Ascending aorta (tissue), 2 donors: ENCODE measurements at regions not wholly inside any gene's neighbourhood (a gene's known extent, or its start where the extent isn't known, plus 50 kb on each side); places are given as distances from the start of the nearest gene placed in this dataset.
"Not testable (repeated sequence)": the region's sequence is repeated elsewhere in the genome, so short reads cannot be mapped to it uniquely, and the experiment has no call there.

Experiments
- DNase-seq, 2 donors: peaks; one replicate each; pipeline ENCODE4 v3.0.0-alpha.2; 2019; ENCODE audit warnings: low spot score in 2 of 2
- H3K27ac ChIP-seq, 2 donors: fragments of 200-600 bp; sonication (generic); one replicate each; pipeline ENCODE4 v1.5.1; 2016 to 2017; ENCODE audit warnings: mild to moderate bottlenecking in 1 of 2
- H3K27me3 ChIP-seq: fragments of 200-600 bp; sonication (generic); one replicate; pipeline ENCODE4 v1.5.1; 2017
- H3K36me3 ChIP-seq, 2 donors: fragments of 200-600 bp; sonication (generic); one replicate each; pipeline ENCODE4 v1.5.1; 2016
- H3K4me1 ChIP-seq, 2 donors: fragments of 200-600 bp; sonication (generic); one replicate each; pipeline ENCODE4 v1.5.1; 2016 to 2017; ENCODE audit warnings: mild to moderate bottlenecking in 1 of 2
- H3K4me3 ChIP-seq, 2 donors: fragments of 200-600 bp; sonication (generic); one replicate each; pipeline ENCODE4 v1.5.1; 2016 to 2017; ENCODE audit warnings: mild to moderate bottlenecking in 1 of 2
- H3K9me3 ChIP-seq, 2 donors: fragments of 200-600 bp; sonication (generic); one replicate each; pipeline ENCODE4 v1.5.1; 2016
- intact Hi-C: fragments of 100-400 bp; cut with DNase I; formaldehyde crosslinking; loops from one replicate; pipeline ENCODE4 v1.15.1; 2023
- TF ChIP-seq, protein P1 (sequence below), 3 experiments: fragments of 200-600 bp in 2 of 3; fragments of 450-650 bp in 1 of 3; sonication (generic) in 2 of 3; IDR thresholded peaks; one replicate each; pipeline ENCODE4 v1.5.1; 2016 to 2019; ENCODE audit warnings: antibody characterized with exemption in 3 of 3, mild to moderate bottlenecking in 1 of 3, moderate library complexity in 1 of 3

DNA sequence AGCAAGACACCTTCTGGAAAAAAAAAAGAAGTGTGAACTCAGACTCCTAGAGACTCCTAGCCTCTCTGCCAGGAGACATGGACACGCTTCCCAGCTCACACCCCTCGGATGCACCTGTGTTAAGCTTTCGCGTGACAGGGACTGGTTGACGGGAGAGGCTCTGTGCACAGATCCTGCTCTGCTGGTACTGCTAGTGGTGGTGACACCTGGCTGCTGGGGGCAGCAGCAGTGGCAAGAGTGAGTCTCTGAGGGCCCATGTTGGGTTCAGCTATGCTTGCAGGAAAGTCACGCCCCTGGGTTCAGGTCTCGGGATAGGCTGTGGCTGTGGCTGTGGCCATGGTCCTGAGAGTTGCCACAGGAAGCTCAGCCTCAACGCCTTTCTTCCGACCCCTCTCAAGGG, 81.1 kb downstream of the XRCC2 start:
- H3K4me3 ChIP-seq: no peak overlapping the region
- H3K4me1 ChIP-seq: no peaks in the 10 kb centered on the region
- DNase-seq: no peak
- H3K27ac ChIP-seq: no peak overlapping the region
- H3K27me3 ChIP-seq: no peaks in the 10 kb centered on the region
- H3K36me3 ChIP-seq: no peaks in the 10 kb centered on the region
- TF ChIP-seq, protein P1, sequence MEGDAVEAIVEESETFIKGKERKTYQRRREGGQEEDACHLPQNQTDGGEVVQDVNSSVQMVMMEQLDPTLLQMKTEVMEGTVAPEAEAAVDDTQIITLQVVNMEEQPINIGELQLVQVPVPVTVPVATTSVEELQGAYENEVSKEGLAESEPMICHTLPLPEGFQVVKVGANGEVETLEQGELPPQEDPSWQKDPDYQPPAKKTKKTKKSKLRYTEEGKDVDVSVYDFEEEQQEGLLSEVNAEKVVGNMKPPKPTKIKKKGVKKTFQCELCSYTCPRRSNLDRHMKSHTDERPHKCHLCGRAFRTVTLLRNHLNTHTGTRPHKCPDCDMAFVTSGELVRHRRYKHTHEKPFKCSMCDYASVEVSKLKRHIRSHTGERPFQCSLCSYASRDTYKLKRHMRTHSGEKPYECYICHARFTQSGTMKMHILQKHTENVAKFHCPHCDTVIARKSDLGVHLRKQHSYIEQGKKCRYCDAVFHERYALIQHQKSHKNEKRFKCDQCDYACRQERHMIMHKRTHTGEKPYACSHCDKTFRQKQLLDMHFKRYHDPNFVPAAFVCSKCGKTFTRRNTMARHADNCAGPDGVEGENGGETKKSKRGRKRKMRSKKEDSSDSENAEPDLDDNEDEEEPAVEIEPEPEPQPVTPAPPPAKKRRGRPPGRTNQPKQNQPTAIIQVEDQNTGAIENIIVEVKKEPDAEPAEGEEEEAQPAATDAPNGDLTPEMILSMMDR (IDR thresholded peaks at IDR 0.05): no peak
- intact Hi-C loops: no loop called here
- H3K9me3 ChIP-seq: no peaks in the 10 kb centered on the region

DNA sequence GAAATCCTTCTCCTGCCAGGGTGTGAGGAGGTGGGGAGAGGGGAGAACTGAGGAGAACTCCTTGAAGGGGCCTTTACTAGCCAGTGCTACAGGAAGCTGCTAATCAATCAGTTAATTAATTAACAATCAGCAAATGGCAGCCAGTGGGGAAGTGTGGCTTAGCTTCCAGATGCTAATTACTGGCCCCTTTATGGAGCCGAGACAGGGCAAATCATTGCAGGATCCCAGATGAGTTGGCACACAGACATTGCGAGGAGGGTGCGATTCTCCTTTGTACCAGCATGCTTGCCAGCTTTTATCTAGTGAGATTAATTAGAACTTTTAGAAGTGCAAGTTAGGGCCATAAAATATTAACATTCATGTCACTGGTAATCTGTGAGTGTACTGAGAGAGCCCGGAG, 84.0 kb downstream of the XRCC2 start:
- no peak overlapping the region for H3K27ac ChIP-seq
- no peak overlapping the region for H3K4me3 ChIP-seq
- H3K9me3 ChIP-seq: no peaks in the 10 kb centered on the region
- no peaks in the 10 kb centered on the region for H3K27me3 ChIP-seq
- no peaks in the 10 kb centered on the region for H3K36me3 ChIP-seq
- intact Hi-C loops: no loop called here
- no peaks in the 10 kb centered on the region for H3K4me1 ChIP-seq
- TF ChIP-seq, protein P1 (IDR thresholded peaks at IDR 0.05): no peak
- DNase-seq: no peak

DNA sequence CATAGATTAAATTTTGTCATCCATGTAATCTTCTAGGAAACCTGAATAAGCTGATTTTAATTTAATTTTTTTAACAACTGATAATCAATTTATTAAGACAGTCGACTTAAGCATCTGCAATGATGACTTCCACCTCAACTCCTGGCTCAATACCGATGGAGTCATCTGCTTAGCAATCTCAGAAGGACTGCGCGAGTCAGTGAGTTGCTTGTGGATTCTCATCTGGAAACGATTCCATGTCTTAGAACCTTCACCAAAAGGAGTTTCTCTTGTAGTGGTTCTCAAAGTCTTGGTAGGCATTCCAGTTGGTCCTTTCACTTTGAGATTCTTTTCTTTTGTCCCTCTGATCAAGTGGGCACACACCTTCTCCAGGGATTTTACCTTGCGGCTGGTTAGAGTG, 85.5 kb downstream of the XRCC2 start:
- intact Hi-C loops: no loop called here
- H3K27ac ChIP-seq: no peak overlapping the region

DNA sequence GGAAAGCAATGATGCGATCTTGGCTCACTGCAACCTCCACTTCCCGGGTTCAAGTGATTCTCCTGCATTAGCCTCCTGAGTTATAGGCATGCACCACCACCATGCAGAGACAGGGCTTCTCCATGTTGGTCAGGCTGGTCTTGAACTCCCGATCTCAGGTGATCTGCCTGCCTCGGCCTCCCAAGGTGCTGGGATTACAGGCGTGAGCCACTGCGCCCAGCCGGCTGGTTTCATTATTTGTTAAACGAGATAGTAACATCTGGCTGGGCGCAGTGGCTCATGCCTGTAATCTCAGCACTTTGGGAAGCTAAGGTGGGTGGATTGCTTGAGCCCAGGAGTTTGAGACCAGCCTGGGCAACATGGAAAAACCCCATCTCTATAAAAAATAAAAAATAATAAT, 86.1 kb downstream of the XRCC2 start:
- not testable (repeated sequence) for H3K9me3 ChIP-seq, H3K4me3 ChIP-seq

More for the DNA sequence above, 85.5 kb downstream of the XRCC2 start:
- no peak overlapping the region for H3K4me3 ChIP-seq
- no peaks in the 10 kb centered on the region for H3K4me1 ChIP-seq
- no peaks in the 10 kb centered on the region for H3K27me3 ChIP-seq
- no peak for DNase-seq
- TF ChIP-seq, protein P1 (IDR thresholded peaks at IDR 0.05): no peak
- no peaks in the 10 kb centered on the region for H3K36me3 ChIP-seq
- no peaks in the 10 kb centered on the region for H3K9me3 ChIP-seq

DNA sequence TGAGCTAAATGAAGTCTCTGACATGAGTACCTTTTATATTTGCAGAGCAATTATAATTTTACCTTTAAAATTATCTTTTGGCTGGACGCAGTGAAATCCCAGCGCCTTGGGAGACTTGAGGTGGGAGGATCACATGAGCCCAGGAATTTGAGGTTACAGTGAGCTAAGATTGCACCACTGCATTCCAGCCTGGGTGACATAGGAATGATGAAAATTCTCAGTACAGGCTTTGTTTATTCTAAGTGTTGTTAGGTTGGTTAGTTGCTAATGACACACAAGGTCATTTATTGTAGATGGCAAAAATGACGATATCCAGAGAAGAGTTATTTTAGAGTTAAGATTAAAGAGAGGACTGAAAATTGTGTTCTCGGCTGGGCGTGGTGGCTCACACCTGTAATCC, 87.6 kb downstream of the XRCC2 start:
- H3K27ac ChIP-seq: no peak overlapping the region
- no peaks in the 10 kb centered on the region for H3K9me3 ChIP-seq
- intact Hi-C loops: no loop called here
- no peaks in the 10 kb centered on the region for H3K4me1 ChIP-seq
- H3K4me3 ChIP-seq: no peak overlapping the region
- H3K27me3 ChIP-seq: no peaks in the 10 kb centered on the region
- H3K36me3 ChIP-seq: no peaks in the 10 kb centered on the region
- DNase-seq: no peak
- TF ChIP-seq, protein P1 (IDR thresholded peaks at IDR 0.05): no peak

More for the DNA sequence above, 86.1 kb downstream of the XRCC2 start:
- H3K36me3 ChIP-seq, intact Hi-C loops, DNase-seq, H3K27ac ChIP-seq, H3K4me1 ChIP-seq, H3K27me3 ChIP-seq: not testable (repeated sequence)

DNA sequence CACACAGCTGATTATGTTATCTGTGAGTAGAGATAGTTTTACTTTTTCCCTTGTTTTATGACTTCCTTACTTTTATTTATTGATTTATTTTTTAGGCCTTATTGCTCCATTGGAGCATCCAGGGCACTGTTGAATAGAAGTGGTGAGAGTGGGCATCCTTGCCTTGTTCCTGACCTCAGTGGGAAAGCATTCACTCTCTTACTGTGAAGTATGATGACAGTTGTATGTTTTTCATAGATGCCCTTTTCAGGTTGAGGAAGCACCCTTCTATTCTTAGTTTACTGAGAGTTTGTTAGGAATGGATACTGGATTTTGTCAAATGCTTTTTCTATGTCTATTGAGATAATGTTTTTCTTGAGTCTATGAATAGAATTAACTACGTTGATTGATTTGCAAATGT, 88.6 kb downstream of the XRCC2 start:
- intact Hi-C loops: no loop called here
- Histone ChIP-seq H3K4me3 (no peak overlapping the region), H3K9me3 (no peaks in the 10 kb centered on the region), H3K27me3 (no peaks in the 10 kb centered on the region), H3K36me3 (no peaks in the 10 kb centered on the region), H3K27ac (no peak overlapping the region), H3K4me1 (no peaks in the 10 kb centered on the region)
- TF ChIP-seq, protein P1 (IDR thresholded peaks at IDR 0.05): no peak
- no peak for DNase-seq
